ENCODE measurements at regions not wholly inside any gene's neighbourhood (a gene's known extent, or its start where the extent isn't known, plus 50 kb on each side); places are given as distances from the start of the nearest gene placed in this dataset.

DNA sequence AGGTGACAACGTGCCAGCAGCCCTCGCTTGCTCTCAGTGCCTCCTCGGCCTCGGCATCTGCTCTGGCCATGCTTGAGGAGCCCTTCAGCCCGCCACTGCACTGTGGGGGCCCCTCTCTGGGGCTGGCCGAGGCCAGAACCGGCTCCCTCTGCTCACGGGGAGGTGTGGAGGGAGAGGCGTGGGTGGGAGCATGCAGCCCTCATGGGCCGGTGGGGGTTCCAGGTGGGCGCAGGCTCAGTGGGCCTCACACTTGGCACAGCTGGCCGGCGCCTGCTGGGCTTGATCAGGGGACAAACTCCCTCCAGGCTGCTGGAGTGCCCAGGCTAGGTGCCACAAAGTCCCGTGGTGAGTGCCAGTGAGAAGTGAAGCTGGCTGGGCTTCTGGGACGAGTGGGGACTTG, 566.6 kb upstream of the ID4 start:
- TF ChIP-seq CTCF (IDR thresholded peaks at IDR 0.05; ENCODE audit: borderline replicate concordance, extremely low read depth, low read length, poor library complexity, severe bottlenecking) = no peak
- TF ChIP-seq EZH2 (IDR thresholded peaks at IDR 0.05; ENCODE audit: borderline replicate concordance, low read depth, low read length, severe bottlenecking) = no peak
